Mesendoderm (in vitro differentiated cells): ENCODE measurements at regions not wholly inside any gene's neighbourhood (a gene's known extent, or its start where the extent isn't known, plus 50 kb on each side); places are given as distances from the start of the nearest gene placed in this dataset.

Source experiments
- DNase-seq: peaks from one replicate; pipeline ENCODE4 v3.0.0; 2013
- H2AK5ac ChIP-seq: 2 replicates; pipeline ENCODE4 v1.6.1; 2013; ENCODE audit warnings: low read length, inconsistent platforms
- H2BK120ac ChIP-seq: 2 replicates; pipeline ENCODE4 v1.6.1; 2013; ENCODE audit warnings: low read depth, mild to moderate bottlenecking, low read length, moderate library complexity, mixed read lengths
- H2BK15ac ChIP-seq: replicated peaks from 2 replicates; pipeline ENCODE4 v1.6.1; 2013; ENCODE audit warnings: low read depth, mild to moderate bottlenecking, moderate library complexity
- H2BK5ac ChIP-seq: 2 replicates; pipeline ENCODE4 v1.6.1; 2013; ENCODE audit warnings: low read length, inconsistent platforms
- H3K18ac ChIP-seq: 2 replicates; pipeline ENCODE4 v1.6.1; 2013; ENCODE audit warnings: mild to moderate bottlenecking, low read length, mixed read lengths
- H3K23ac ChIP-seq: one replicate; pipeline ENCODE4 v1.6.1; 2013; ENCODE audit warnings: low read length
- H3K27ac ChIP-seq: 2 replicates; pipeline ENCODE4 v1.5.1; 2013; ENCODE audit warnings: low read depth, mild to moderate bottlenecking, inconsistent platforms, low read length, moderate library complexity
- H3K27me3 ChIP-seq: 2 replicates; pipeline ENCODE4 v1.6.1; 2013; ENCODE audit warnings: low read length, control low read depth, mild to moderate bottlenecking, inconsistent platforms; ENCODE audit not compliant: insufficient read depth, poor library complexity
- H3K36me3 ChIP-seq: 2 replicates; pipeline ENCODE4 v1.6.1; 2013; ENCODE audit warnings: low read length, inconsistent platforms; ENCODE audit not compliant: control insufficient read depth, insufficient read depth
- H3K4ac ChIP-seq: one replicate; pipeline ENCODE4 v1.6.1; 2013; ENCODE audit warnings: low read depth, mild to moderate bottlenecking, low read length, moderate library complexity
- H3K4me1 ChIP-seq: 2 replicates; pipeline ENCODE4 v1.6.1; 2013; ENCODE audit warnings: low read depth, low read length, inconsistent platforms; ENCODE audit not compliant: control insufficient read depth
- H3K4me2 ChIP-seq: 2 replicates; pipeline ENCODE4 v1.6.1; 2013; ENCODE audit warnings: low read length
- H3K4me3 ChIP-seq: 2 replicates; pipeline ENCODE4 v1.5.1; 2013; ENCODE audit warnings: mild to moderate bottlenecking, low read length
- H3K56ac ChIP-seq: one replicate; pipeline ENCODE4 v1.6.1; 2013; ENCODE audit warnings: low read length
- H3K79me1 ChIP-seq: 2 replicates; pipeline ENCODE4 v1.6.1; 2013; ENCODE audit warnings: low read length, inconsistent platforms
- H3K79me2 ChIP-seq: 2 replicates; pipeline ENCODE4 v1.6.1; 2013; ENCODE audit warnings: mild to moderate bottlenecking, low read length; ENCODE audit not compliant: control insufficient read depth, insufficient read depth
- H3K9ac ChIP-seq: 2 replicates; pipeline ENCODE4 v1.6.1; 2013; ENCODE audit warnings: low read length, inconsistent platforms
- H4K5ac ChIP-seq: one replicate; pipeline ENCODE4 v1.6.1; 2013; ENCODE audit warnings: low read length
- H4K8ac ChIP-seq: one replicate; pipeline ENCODE4 v1.6.1; 2013; ENCODE audit warnings: low read depth, mild to moderate bottlenecking, control low read depth, low read length, moderate library complexity
- WGBS: extraction: QIAGEN DNeasy Blood & Tissue Kit; methylation state at CpG from one replicate; pipeline ENCODE4 v1.1.7; 2013; ENCODE audit warnings: low lambda C conversion rate, missing lambda C conversion rate; ENCODE audit not compliant: insufficient coverage; ENCODE audit errors: extremely low coverage; 5-methylcytosine and 5-hydroxymethylcytosine counted together

DNA sequence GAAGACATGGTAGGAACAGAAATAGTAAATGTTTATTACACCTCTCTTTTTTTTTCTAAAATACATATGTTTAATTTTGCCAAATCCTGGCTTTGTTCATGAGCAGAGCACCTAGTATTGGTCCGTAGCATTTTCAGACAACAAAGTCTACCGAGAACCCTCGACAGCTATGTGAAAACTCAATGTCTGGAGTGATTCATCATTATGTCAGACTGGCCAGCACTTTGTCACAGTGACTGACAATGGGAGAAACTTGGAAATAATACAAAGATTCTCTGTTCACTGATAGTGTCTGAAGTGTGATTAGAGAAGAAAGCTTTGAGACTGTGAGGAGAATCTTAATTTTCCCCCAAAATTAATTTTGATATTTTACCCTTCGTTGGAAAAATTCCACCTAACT, 143.0 kb downstream of the HNMT start:
- no peaks in the 10 kb centered on the region for H3K27me3 ChIP-seq
- H3K4me2 ChIP-seq = no peak overlapping the region
- no peak overlapping the region for H3K4ac ChIP-seq
- no peaks in the 10 kb centered on the region for H3K79me1 ChIP-seq
- H4K8ac ChIP-seq = no peak overlapping the region
- H3K27ac ChIP-seq = no peak overlapping the region
- no CpG with 5 or more reads among the region's 4 CpGs for WGBS
- no peak overlapping the region for H3K18ac ChIP-seq
- no peaks in the 10 kb centered on the region for H3K36me3 ChIP-seq
- no peaks in the 10 kb centered on the region for H3K79me2 ChIP-seq
- H2BK15ac ChIP-seq = no peak overlapping the region
- H3K56ac ChIP-seq = no peak overlapping the region
- DNase-seq = no peak
- peaks cover 2% of the 10 kb centered on the region for H3K4me1 ChIP-seq
- no peak overlapping the region for H4K5ac ChIP-seq
- H2AK5ac ChIP-seq = no peak overlapping the region
- no peak overlapping the region for H2BK5ac ChIP-seq
- no peak overlapping the region for H3K9ac ChIP-seq
- no peak overlapping the region for H2BK120ac ChIP-seq
- no peak overlapping the region for H3K23ac ChIP-seq
- H3K4me3 ChIP-seq = no peak overlapping the region

DNA sequence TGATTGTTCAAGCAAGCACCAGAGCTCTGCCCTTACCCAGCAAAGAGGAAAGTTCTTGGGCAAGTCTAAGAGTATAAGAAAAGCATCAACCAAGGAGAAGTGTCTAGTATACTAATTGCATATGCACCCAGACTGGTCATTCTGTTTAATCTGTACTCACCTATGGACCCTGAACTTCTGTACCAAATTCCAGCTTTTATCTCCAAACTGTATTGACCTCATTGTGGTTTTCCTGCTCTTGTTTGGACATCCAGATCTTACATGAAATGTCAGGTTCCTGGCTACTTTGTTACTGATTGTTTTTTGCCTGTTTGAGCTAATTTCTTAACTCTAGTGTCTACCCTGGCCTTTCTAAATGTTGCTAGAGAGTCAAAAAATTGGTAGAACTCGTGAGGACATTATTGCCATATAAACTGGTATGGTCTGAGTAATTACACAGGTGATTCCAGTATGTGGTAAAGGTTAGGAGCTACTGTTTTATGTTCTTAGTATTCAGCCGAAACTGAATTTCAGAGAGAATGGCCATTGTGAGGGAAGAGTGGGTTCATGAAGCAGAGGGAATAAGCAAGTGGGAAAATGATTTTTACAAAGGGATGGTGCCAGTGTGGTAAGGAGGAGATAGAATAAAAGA, 146.3 kb downstream of the HNMT start:
- Histone ChIP-seq H3K56ac (no peak overlapping the region), H4K5ac (no peak overlapping the region), H3K4me1 (no peaks in the 10 kb centered on the region), H2BK15ac (no peak overlapping the region), H3K4me3 (no peak overlapping the region), H3K27me3 (no peaks in the 10 kb centered on the region), H3K36me3 (no peaks in the 10 kb centered on the region), H3K18ac (no peak overlapping the region), H3K23ac (no peak overlapping the region), H2AK5ac (no peak overlapping the region), H3K4me2 (no peak overlapping the region), H3K79me1 (no peaks in the 10 kb centered on the region), H3K79me2 (no peaks in the 10 kb centered on the region), H2BK5ac (no peak overlapping the region), H3K9ac (no peak overlapping the region), H2BK120ac (no peak overlapping the region), H4K8ac (no peak overlapping the region), H3K4ac (no peak overlapping the region), H3K27ac (no peak overlapping the region)
- no peak for DNase-seq
- WGBS = no CpG with 5 or more reads among the region's 2 CpGs

DNA sequence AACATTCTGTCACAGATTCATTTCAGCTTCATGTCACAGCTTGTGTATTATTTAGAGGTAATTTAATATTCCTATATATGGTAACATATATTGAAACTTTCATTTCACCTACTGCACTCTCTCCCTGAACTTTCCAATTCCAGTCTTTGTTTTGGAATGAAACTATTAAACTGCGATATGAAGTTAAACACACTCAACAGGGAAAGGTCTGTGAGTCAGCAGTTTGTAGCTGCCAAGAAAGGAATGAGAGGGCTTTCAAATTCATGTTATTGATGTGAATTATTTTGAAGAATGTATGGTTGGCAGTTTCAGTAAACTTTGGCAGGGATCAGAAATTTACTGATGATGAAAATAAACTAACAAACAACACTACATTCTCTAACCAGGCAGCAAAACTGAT, 148.3 kb downstream of the HNMT start:
- no peak overlapping the region for H3K4me2 ChIP-seq
- H3K36me3 ChIP-seq = no peaks in the 10 kb centered on the region
- no peaks in the 10 kb centered on the region for H3K79me2 ChIP-seq
- no peaks in the 10 kb centered on the region for H3K79me1 ChIP-seq
- no peak overlapping the region for H4K8ac ChIP-seq
- no peak overlapping the region for H2BK15ac ChIP-seq
- H3K56ac ChIP-seq = no peak overlapping the region
- DNase-seq = no peak
- H2BK120ac ChIP-seq = no peak overlapping the region
- H3K9ac ChIP-seq = no peak overlapping the region
- H2AK5ac ChIP-seq = no peak overlapping the region
- H3K27ac ChIP-seq = no peak overlapping the region
- H3K23ac ChIP-seq = no peak overlapping the region
- WGBS = no CpG with 5 or more reads among the region's 1 CpG
- no peak overlapping the region for H3K4ac ChIP-seq
- H2BK5ac ChIP-seq = no peak overlapping the region
- no peak overlapping the region for H4K5ac ChIP-seq
- H3K4me1 ChIP-seq = no peaks in the 10 kb centered on the region
- no peak overlapping the region for H3K4me3 ChIP-seq
- H3K27me3 ChIP-seq = no peaks in the 10 kb centered on the region
- H3K18ac ChIP-seq = no peak overlapping the region

DNA sequence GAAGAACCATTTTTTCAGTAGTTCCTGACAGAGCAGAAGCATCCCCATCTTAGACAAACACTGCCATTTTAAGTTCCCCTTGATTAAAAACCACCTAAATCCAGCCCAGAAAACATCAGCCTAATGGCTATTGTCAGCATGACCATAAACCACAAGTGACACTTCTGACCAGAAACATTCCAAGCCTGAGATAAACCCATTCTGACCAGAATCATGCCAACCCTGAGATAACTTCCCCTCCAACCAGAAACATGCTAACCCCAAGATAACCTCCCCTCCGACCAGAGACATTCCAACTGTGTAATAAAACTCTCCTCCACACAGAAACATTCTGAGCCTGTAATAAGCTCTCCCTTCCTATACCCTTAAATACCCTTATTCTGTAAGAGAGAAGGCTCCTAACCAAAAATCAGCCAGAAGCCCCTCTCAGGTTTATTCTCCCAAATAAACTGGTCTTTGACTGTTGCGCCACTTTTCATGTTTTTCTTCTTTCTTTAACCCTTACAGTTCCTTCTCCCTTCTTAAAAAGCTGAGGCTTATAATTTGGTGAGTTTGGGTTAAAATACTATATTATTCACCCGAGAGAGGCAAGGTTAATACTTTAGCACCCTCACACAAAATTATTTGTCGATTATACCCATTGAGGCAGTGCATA, 149.7 kb downstream of the HNMT start:
- no peak overlapping the region for H3K18ac ChIP-seq
- no peak overlapping the region for H3K9ac ChIP-seq
- WGBS = no CpG with 5 or more reads among the region's 4 CpGs

DNA sequence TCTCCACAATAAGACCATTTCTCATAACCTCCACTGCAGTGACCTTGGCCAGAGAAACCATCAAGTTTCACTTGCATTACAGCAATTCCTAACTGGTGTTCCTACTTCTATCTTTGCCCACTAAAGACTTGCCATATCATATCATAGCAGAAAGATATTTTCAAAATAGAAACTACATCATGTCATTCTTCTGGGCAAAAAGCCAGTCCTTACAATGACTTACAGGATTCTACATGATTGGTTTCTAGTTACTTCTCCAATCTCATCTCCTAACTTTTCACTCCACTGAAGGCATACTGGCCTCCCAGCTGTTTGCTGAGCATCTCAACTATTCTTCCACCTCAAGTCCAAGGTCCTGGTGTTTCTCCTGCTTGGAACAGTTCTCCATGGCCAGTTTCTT, 151.4 kb downstream of the HNMT start:
- Histone ChIP-seq H3K36me3 (no peaks in the 10 kb centered on the region), H3K4me3 (no peak overlapping the region), H3K4me2 (no peak overlapping the region), H3K27me3 (no peaks in the 10 kb centered on the region), H2BK5ac (no peak overlapping the region), H2BK15ac (no peak overlapping the region), H2BK120ac (no peak overlapping the region), H3K79me2 (no peaks in the 10 kb centered on the region), H3K23ac (no peak overlapping the region), H3K9ac (no peak overlapping the region), H3K56ac (no peak overlapping the region), H3K27ac (no peak overlapping the region), H3K4me1 (no peaks in the 10 kb centered on the region), H2AK5ac (no peak overlapping the region), H3K4ac (no peak overlapping the region), H3K18ac (no peak overlapping the region), H4K5ac (no peak overlapping the region), H4K8ac (no peak overlapping the region), H3K79me1 (no peaks in the 10 kb centered on the region)
- no peak for DNase-seq

More for the DNA sequence above, 149.7 kb downstream of the HNMT start:
- H2BK5ac ChIP-seq = no peak overlapping the region
- H3K23ac ChIP-seq = no peak overlapping the region
- no peak overlapping the region for H4K5ac ChIP-seq
- no peak for DNase-seq
- no peaks in the 10 kb centered on the region for H3K79me2 ChIP-seq
- H2AK5ac ChIP-seq = no peak overlapping the region
- H2BK15ac ChIP-seq = no peak overlapping the region
- H3K4me1 ChIP-seq = no peaks in the 10 kb centered on the region
- H3K79me1 ChIP-seq = no peaks in the 10 kb centered on the region
- H2BK120ac ChIP-seq = no peak overlapping the region
- no peak overlapping the region for H3K4me3 ChIP-seq
- no peak overlapping the region for H3K27ac ChIP-seq
- H4K8ac ChIP-seq = no peak overlapping the region
- no peak overlapping the region for H3K4ac ChIP-seq
- H3K36me3 ChIP-seq = no peaks in the 10 kb centered on the region
- no peak overlapping the region for H3K4me2 ChIP-seq
- no peak overlapping the region for H3K56ac ChIP-seq
- no peaks in the 10 kb centered on the region for H3K27me3 ChIP-seq

DNA sequence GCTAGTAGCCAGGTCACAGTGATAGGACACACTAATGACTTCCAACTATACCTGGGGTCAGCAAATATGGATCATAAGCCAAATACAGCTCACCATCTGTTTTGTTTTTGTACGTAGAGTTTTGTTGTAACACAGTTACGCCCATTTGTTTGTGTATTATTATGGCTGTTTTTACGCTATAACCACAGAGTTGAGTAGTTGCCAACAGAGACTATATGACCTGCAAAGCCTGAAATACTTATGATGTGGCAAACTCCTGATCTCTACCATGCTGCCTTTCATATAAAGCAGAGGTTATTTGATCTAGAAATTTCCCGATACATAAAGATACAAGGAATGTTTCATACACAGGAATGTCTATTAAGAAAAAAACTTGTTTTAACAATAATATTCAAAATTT, 152.2 kb downstream of the HNMT start:
- H3K4me2 ChIP-seq = no peak overlapping the region
- no peak overlapping the region for H4K8ac ChIP-seq
- no peak overlapping the region for H2BK15ac ChIP-seq
- H3K4me1 ChIP-seq = no peaks in the 10 kb centered on the region
- H3K9ac ChIP-seq = no peak overlapping the region
- no peak overlapping the region for H3K27ac ChIP-seq
- H3K4me3 ChIP-seq = no peak overlapping the region
- DNase-seq = no peak
- no peak overlapping the region for H4K5ac ChIP-seq
- H3K4ac ChIP-seq = no peak overlapping the region
- H3K18ac ChIP-seq = no peak overlapping the region
- no peak overlapping the region for H2AK5ac ChIP-seq
- H2BK120ac ChIP-seq = no peak overlapping the region
- H3K36me3 ChIP-seq = no peaks in the 10 kb centered on the region
- H3K56ac ChIP-seq = no peak overlapping the region
- H3K23ac ChIP-seq = no peak overlapping the region
- H2BK5ac ChIP-seq = no peak overlapping the region
- no peaks in the 10 kb centered on the region for H3K27me3 ChIP-seq
- H3K79me2 ChIP-seq = no peaks in the 10 kb centered on the region
- no CpG with 5 or more reads among the region's 4 CpGs for WGBS
- H3K79me1 ChIP-seq = no peaks in the 10 kb centered on the region
